ENCODE measurements at regions not wholly inside any gene's neighbourhood (a gene's known extent, or its start where the extent isn't known, plus 50 kb on each side); places are given as distances from the start of the nearest gene placed in this dataset.

DNA sequence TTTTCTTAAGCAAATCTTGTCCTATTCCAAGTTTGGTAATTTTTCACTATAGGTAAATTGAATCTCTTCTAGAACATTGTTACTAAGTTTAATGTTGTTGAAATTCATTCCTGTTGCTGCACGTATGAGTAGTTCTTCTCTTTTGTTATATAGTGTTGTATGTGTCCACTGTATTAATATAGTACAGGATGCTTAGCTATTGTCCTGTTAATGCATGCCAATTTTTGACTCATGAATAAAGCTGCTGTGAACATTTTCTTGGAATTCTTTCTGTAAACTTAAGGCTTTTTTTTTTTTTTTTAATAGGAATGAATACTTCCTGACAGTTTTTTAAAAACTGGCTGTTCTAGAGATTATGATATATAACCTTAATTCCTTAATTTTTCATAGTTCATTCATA is 326.9 kb downstream of the SLC4A3 start:
- no peak for DNase-seq (ENCODE audit: low spot score)

GRCh38 chr2:219957820-219958219 is 330.4 kb downstream of the SLC4A3 start:
- DNase-seq (ENCODE audit: low spot score): no peak

- no peak for DNase-seq (ENCODE audit: low spot score)
These were observed 331.5 kb downstream of the SLC4A3 start for GRCh38 chr2:219958941-219959340.

DNA sequence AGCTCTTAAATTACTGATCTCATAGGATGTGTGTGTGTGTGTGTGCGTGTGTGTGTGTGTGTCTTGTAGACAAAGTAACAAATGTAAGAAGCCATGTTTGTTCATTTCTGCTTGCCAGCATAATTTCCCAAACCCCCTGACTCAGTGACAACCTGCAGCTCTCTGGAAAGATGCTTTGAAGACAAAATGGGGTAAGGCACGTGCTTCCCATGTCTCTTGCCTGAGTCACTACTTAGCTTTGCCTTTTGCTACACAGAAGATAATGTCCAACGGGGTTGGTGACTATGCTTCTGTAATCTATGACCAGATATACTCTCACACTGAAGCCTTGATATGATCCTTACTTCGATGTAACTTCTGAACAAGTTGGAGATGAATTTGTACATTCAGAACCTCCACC is 332.0 kb downstream of the SLC4A3 start:
- no peak for DNase-seq (ENCODE audit: low spot score)

DNA sequence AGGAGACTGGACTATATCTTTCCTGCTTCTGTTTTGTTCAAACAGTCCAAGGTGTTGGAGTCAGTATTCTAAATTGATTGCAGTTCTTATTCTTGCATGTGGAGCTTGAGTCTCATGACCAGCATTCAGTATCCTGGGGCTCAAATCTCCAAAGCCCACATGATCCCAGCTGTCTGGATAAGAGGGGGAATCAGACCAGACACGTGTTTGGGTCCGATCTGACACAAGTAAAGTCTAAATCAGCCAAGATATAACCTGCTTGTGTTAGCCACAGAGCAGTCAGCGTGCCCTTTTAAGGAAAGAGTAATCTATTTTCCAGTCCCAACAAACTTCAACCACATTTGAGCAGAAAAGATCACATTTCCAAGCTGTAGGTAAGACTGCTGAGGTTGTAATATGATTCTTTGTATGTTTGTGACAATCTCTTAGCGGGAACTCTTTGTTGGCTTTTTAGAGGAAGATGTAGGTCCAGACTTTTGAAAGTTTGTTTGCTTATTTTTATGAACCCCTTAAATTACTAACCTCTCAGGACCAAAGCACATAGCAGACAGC is 334.6 kb downstream of the SLC4A3 start:
- DNase-seq (ENCODE audit: low spot score): no peak

DNA sequence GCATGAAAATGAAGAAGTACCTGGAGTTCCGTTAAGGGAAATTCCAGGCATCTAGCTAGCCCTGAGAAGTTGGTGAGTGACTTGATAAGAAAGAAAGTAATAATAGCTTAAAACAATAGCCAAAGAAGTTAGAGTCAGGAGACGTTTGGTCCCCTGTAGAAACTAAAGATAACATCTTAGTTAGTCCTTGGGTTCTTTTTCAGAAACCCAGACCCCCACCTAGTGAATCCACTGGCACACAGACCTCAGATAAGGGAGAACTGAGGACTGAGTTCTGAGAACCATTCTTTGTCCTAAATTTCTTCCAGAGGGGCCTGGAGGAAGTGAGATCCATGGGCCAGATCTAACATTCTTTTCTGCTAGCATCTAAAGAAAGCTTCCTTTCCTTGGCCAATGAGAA is 335.4 kb downstream of the SLC4A3 start:
- no peak for DNase-seq (ENCODE audit: low spot score)

DNA sequence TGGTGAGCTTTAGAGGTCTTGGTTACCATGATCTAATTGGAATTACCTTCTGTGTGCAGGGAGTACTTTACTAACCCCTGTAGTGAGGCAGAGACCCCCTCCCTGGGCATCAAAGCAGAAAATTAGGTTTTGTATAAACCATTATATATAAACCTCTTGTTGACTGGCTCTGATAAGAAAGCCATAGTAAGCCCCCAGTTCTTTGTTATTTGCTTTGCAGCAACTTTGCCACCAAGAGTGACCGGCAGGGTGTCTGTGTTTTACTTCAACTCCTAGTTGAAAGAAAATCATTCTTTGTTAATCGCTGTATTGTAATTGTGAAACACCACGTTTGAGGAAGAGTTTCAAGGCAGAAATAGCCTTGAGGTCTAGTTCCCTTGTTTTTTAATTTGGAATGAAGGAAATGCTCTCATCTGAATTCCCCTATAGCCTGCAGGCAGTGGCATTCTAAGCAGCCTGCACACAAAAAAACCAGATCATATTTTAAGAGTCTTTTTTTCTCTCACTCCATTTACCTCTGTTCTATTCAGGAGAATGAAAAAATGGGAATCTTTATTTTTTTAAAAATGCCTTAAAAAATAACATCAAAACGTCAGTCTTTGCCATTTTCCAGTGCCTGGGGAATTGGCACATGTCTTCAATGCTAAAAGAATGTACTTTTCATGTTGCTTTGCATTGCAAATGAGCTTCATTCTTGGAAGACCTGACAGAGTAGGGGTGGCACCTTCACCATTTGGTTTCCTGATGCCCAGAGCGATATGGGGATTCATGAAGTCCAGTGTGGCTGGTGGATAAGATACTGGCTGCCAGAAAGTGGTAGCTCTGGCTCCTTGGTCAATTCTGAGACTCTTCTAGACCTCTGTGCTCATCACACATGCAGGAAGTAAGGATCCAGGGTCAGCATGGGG is 338.1 kb downstream of the SLC4A3 start:
- no peak for DNase-seq (ENCODE audit: low spot score)

DNA sequence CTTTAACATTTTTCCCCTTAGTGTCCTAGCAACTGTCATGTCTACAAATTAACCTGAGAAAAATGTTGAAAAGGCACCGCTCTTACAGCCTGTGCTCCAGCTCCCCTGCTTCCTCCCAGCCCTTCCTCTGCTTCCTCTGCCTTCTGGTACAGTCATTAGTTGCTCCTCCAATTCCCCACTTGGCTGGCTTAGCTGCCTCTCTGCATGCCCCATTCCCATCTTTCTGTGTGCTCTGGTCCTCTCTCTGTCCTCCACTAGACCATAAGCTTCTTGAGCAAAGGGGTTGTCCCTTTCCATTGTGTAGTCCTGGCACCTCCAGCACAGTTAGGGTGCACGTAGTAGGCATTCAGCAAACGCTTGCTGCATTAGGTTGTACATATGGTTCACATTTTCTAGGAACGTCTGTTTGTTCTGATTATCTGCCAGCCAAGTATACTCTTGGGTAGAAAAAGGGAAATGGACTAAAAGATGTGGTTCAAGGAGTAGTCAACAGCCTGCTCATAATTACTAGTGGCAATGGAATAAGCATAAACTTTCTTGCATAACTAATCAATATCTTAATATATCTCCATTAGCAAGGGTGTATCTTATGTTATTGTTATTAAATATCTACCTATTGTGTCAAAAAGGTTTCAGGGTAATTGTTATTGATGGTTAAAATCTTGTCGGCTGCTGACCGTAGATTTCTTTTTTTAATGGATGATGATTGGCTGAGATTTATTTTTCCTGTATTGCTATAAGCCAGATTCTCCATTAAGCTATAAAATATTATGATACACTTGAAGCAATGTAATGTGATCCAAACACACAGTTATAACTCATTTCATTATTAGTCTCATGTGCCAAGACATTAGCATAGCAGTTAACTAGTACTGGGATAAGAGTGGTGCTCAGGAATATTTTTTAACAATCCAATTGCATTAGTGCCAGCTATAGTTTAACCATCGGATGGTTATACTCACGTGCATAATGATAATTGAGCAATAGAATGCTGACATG is 340.1 kb downstream of the SLC4A3 start:
- no peak for DNase-seq (ENCODE audit: low spot score)

DNA sequence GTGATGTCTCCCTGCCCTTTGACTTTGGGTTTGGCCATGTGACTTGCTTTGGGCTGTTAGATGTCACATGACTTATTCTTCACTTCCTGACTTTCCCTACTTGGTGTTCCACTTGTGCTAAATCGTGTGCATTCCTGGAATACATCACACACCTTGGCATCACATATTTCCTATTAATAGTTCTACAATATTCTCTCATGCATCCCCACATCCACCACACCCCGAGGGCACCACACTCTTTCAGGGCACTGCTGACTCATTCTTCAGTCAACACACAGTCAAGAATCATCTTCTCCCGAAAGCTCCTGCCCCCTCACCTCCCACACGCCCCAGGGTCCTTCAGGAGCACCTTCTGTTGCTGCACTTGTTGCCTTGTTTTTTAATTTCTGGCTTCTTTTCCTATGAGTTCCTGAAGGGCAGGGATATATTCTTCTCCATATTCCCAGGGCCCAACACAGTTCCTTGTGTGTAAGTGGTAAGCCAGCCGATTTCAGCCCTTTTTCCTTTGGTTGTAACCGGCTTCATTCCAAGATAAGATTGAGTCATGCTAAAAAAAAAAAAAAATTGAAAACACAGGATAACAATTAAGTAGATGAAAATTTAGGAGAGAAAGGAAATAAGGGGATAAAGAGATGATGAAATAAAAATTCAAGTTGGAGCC is 341.4 kb downstream of the SLC4A3 start:
- DNase-seq (ENCODE audit: low spot score): no peak

DNA sequence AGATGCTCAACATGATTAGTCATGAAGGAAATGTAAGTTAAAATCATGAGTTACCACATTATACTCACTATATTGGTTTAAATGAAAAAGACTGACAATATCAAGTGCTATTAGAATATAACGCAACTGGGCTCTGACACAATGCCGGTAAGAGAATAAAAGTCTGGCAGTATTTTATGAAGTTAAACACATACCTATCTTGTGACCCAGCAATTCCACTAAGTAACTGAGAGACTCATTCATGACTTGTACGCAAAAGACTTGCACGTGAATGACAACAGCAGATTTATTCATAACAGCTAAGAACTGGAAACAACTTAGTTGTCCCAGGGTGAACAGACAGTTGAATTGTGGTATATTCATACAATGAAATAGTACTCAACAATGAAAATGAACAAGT is 342.1 kb downstream of the SLC4A3 start:
- DNase-seq (ENCODE audit: low spot score): no peak

DNA sequence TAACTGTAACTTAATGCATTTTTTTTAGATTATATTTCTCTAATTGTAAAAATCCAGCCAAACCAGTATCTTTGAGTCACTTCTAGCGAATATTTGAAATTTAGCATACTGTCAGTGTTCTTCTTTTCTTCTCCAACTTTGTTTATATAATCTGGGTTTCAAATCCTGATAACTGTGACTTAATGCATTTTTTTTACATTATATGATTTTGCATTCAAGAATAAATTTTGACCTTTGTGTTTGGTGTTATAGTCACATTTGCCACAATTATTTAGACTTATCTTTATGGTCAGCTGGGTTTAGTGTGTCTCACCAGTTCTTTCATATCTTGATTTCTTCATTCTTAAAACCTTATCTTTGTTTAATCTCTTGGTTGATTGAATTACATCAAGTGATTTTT is 345.7 kb downstream of the SLC4A3 start:
- no peak for DNase-seq (ENCODE audit: low spot score)

- DNase-seq (ENCODE audit: low spot score): no peak
These were observed 349.4 kb downstream of the SLC4A3 start for GRCh38 chr2:219976871-219977270.

- DNase-seq (ENCODE audit: low spot score): no peak
These were observed 353.2 kb downstream of the SLC4A3 start for GRCh38 chr2:219980638-219981037.

DNA sequence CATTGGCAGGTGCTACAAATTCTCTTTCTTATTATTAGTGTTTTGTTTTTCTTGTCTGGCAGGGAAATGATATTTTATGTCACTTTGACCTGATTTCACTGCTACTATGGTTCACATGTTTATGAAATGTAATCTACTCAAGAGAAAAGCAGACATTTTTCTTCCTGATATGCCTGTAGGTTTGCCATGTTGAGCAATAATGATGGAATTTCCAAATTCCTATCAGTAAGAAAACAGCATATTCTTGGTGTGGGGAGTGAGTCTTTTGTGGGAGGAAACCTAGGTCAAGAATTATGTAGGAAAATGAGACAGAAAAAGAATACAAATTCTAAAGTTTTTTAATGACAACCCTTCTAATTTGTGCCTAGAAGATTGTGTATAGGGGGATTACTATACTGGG is 356.4 kb downstream of the SLC4A3 start:
- DNase-seq (ENCODE audit: low spot score): no peak

DNA sequence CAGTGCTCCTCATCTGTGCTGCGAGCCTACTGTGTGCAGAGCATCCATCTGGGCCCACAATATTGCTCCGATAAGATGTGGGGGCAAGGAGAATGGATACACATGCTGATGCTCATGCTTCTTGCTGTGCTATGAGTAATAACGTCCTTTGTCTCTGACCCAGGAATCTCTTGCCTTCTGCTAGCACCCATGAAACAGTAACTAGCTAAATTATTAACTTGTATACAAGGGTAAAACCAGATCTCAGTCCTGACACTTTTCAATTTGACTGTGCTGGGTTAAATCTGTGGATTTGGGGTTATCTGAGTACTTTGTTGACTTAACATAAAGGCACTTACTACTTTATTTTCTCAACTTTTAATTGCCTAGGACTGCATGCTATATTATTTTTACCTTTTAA is 357.6 kb downstream of the SLC4A3 start:
- DNase-seq (ENCODE audit: low spot score): no peak

- no peak for DNase-seq (ENCODE audit: low spot score)
These were observed 360.4 kb downstream of the SLC4A3 start for GRCh38 chr2:219987830-219988229.

- DNase-seq (ENCODE audit: low spot score): no peak
These were observed 362.3 kb downstream of the SLC4A3 start for GRCh38 chr2:219989744-219990143.

GRCh38 chr2:219991116-219991515 is 363.7 kb downstream of the SLC4A3 start:
- DNase-seq (ENCODE audit: low spot score): no peak

- DNase-seq (ENCODE audit: low spot score): no peak
These were observed 368.0 kb downstream of the SLC4A3 start for GRCh38 chr2:219995399-219995798.

GRCh38 chr2:219995991-219996765 is 368.7 kb downstream of the SLC4A3 start:
- DNase-seq (ENCODE audit: low spot score): no peak

DNA sequence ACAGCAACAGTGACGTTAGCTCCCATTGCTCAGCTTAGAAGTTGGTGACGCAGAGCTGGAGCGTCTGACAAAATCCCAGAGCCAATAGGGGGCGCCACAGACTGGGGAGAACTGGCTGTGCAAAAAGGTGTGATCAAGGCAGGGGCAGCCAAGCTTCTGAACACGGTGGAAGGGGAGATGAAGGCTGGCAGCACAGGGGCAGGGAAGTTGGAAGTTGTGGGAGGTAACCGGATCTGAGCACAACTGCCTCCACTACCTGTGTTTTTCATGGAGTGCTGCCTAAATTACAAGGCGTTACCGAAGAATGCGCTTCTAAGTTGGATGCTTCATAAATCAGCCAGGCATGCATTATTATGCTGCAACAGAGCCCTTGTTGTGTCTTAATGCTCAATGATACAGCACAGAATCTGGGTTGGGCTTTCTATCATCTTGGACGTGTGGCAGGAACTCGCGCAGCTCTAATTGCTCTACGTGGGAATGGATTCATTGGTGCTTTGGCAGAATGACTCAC is 370.0 kb downstream of the SLC4A3 start:
- DNase-seq (ENCODE audit: low spot score): peak; percentile 58

Data from D341Med (cell line).